ENCODE measurements at regions not wholly inside any gene's neighbourhood (a gene's known extent, or its start where the extent isn't known, plus 50 kb on each side); places are given as distances from the start of the nearest gene placed in this dataset.

GRCh38 chr10:121416071-121416470, 182.2 kb downstream of the FGFR2 start:
- Histone ChIP-seq H3K4me3 (ENCODE audit: low read depth in 1 of 2, low read length in 1 of 2) (no peak overlapping the region), H3K4me1 (ENCODE audit: control insufficient read depth in 1 of 2, insufficient read depth in 1 of 2, low read depth in 1 of 2, low read length in 1 of 2) (no peaks in the 10 kb centered on the region), H3K36me3 (no peaks in the 10 kb centered on the region), H3K27ac (no peak overlapping the region), H3K9me3 (no peaks in the 10 kb centered on the region), H3K27me3 (no peaks in the 10 kb centered on the region)
- no peak for TF ChIP-seq CTCF (IDR thresholded peaks at IDR 0.05)

GRCh38 chr10:121417298-121417697, 180.9 kb downstream of the FGFR2 start:
- H3K4me1 ChIP-seq (ENCODE audit: control insufficient read depth in 1 of 2, insufficient read depth in 1 of 2, low read depth in 1 of 2, low read length in 1 of 2): no peaks in the 10 kb centered on the region
- no peak overlapping the region for H3K4me3 ChIP-seq (ENCODE audit: low read depth in 1 of 2, low read length in 1 of 2)
- no peaks in the 10 kb centered on the region for H3K36me3 ChIP-seq
- no peak for TF ChIP-seq CTCF (IDR thresholded peaks at IDR 0.05)
- no peaks in the 10 kb centered on the region for H3K27me3 ChIP-seq
- H3K27ac ChIP-seq: no peak overlapping the region
- no peaks in the 10 kb centered on the region for H3K9me3 ChIP-seq

- Histone ChIP-seq H3K9me3 (no peaks in the 10 kb centered on the region), H3K4me3 (ENCODE audit: low read depth in 1 of 2, low read length in 1 of 2) (no peak overlapping the region), H3K4me1 (ENCODE audit: control insufficient read depth in 1 of 2, insufficient read depth in 1 of 2, low read depth in 1 of 2, low read length in 1 of 2) (no peaks in the 10 kb centered on the region), H3K36me3 (no peaks in the 10 kb centered on the region), H3K27me3 (no peaks in the 10 kb centered on the region), H3K27ac (no peak overlapping the region)
- no peak for TF ChIP-seq CTCF (IDR thresholded peaks at IDR 0.05)
Measured at GRCh38 chr10:121418126-121418777, 180.0 kb downstream of the FGFR2 start.

- H3K27ac ChIP-seq: no peak overlapping the region
Measured at GRCh38 chr10:121420006-121420405, 178.2 kb downstream of the FGFR2 start.

GRCh38 chr10:121422096-121422495, 176.1 kb downstream of the FGFR2 start:
- no peaks in the 10 kb centered on the region for H3K4me1 ChIP-seq (ENCODE audit: control insufficient read depth in 1 of 2, insufficient read depth in 1 of 2, low read depth in 1 of 2, low read length in 1 of 2)
- TF ChIP-seq CTCF (IDR thresholded peaks at IDR 0.05): no peak
- H3K36me3 ChIP-seq: no peaks in the 10 kb centered on the region
- H3K27me3 ChIP-seq: no peaks in the 10 kb centered on the region
- H3K4me3 ChIP-seq (ENCODE audit: low read depth in 1 of 2, low read length in 1 of 2): no peak overlapping the region
- H3K9me3 ChIP-seq: no peaks in the 10 kb centered on the region
- no peak overlapping the region for H3K27ac ChIP-seq

More at GRCh38 chr10:121420006-121420405, 178.2 kb downstream of the FGFR2 start:
- Histone ChIP-seq H3K4me3 (ENCODE audit: low read depth in 1 of 2, low read length in 1 of 2) (no peak overlapping the region), H3K36me3 (no peaks in the 10 kb centered on the region), H3K9me3 (no peaks in the 10 kb centered on the region), H3K4me1 (ENCODE audit: control insufficient read depth in 1 of 2, insufficient read depth in 1 of 2, low read depth in 1 of 2, low read length in 1 of 2) (no peaks in the 10 kb centered on the region), H3K27me3 (no peaks in the 10 kb centered on the region)
- TF ChIP-seq CTCF (IDR thresholded peaks at IDR 0.05): no peak

Measured in neutrophil (primary cell).